Lung (tissue), 11 donors: ENCODE measurements at regions not wholly inside any gene's neighbourhood (a gene's known extent, or its start where the extent isn't known, plus 50 kb on each side); places are given as distances from the start of the nearest gene placed in this dataset.

Source experiments
- ATAC-seq: fragments of 200-7000 bp; cut with Tn5 transposase; one replicate; pipeline ENCODE4 v1.9.1; 2020; ENCODE audit warnings: moderate number of reproducible peaks; ENCODE audit not compliant: insufficient read depth, low FRiP score
- DNase-seq, 3 donors: peaks; one replicate each; pipeline ENCODE4 v3.0.0-alpha.2; 2013 to 2017
- H3K27ac ChIP-seq, 2 donors: one replicate each; pipeline ENCODE4 v1.5.1; 2013; ENCODE audit warnings: mild to moderate bottlenecking in 2 of 2, moderate library complexity in 2 of 2, control low read depth in 1 of 2, inconsistent platforms in 1 of 2, low read depth in 1 of 2, low read length in 1 of 2
- H3K27me3 ChIP-seq, 3 donors: one replicate each; pipeline ENCODE4 v1.5.1; 2013; ENCODE audit warnings: low read length in 2 of 3; ENCODE audit not compliant: control insufficient read depth in 3 of 3, insufficient read depth in 3 of 3
- H3K36me3 ChIP-seq, 4 donors: one replicate each; pipeline ENCODE4 v1.5.1; 2013; ENCODE audit warnings: low read length in 4 of 4, mild to moderate bottlenecking in 1 of 4, moderate library complexity in 1 of 4; ENCODE audit not compliant: control insufficient read depth in 4 of 4, insufficient read depth in 4 of 4
- H3K4me1 ChIP-seq, 5 donors: one replicate each; pipeline ENCODE4 v1.5.1; 2013; ENCODE audit warnings: low read length in 5 of 5, mild to moderate bottlenecking in 2 of 5, moderate library complexity in 1 of 5; ENCODE audit not compliant: control insufficient read depth in 5 of 5, insufficient read depth in 5 of 5
- H3K4me3 ChIP-seq: one replicate; pipeline ENCODE4 v1.5.1; 2013; ENCODE audit warnings: mild to moderate bottlenecking, control low read depth, moderate library complexity
- H3K9ac ChIP-seq, 2 donors: one replicate each; pipeline ENCODE4 v1.5.1; 2013; ENCODE audit warnings: low read length in 2 of 2, control low read depth in 1 of 2; ENCODE audit not compliant: insufficient read depth in 1 of 2
- H3K9me3 ChIP-seq, 4 donors: one replicate each; pipeline ENCODE4 v1.5.1; 2013; ENCODE audit warnings: low read length in 3 of 4, mild to moderate bottlenecking in 1 of 4, moderate library complexity in 1 of 4; ENCODE audit not compliant: control insufficient read depth in 4 of 4, insufficient read depth in 3 of 4
- WGBS, 2 donors: extraction: QIAGEN DNeasy Blood & Tissue Kit; methylation state at CpG; one replicate each; pipeline ENCODE4 v1.1.7; 2013; 5-methylcytosine and 5-hydroxymethylcytosine counted together
- TF ChIP-seq, protein P1 (sequence below): IDR thresholded peaks from 2 replicates; pipeline ENCODE4 v1.5.1; 2012; ENCODE audit warnings: mild to moderate bottlenecking; ENCODE audit errors: control extremely low read depth, extremely low read depth
- donor health status: control.
- donor health status: control.
- donor health status: Bipolar disorder and iron deficiency.
- donor health status: healthy.
- donor health status: DM: yes; HTN: yes; CAD: no.

GRCh38 chr18:71329563-71329962, 1040.7 kb downstream of the SOCS6 start:
- no peak for DNase-seq
- WGBS, 2 donors, result 85 to 86% methylated on average over 2 of the region's 2 CpGs
- Histone ChIP-seq H3K27me3 (no peaks in the 10 kb centered on the region), H3K4me1 (no peaks in the 10 kb centered on the region), H3K27ac (no peak overlapping the region), H3K9me3 (peaks cover 0 to 1% (median 0%) of the 10 kb centered on the region in 4 donors), H3K36me3 (no peaks in the 10 kb centered on the region), H3K9ac (no peak overlapping the region), H3K4me3 (no peak overlapping the region)
- no peak for ATAC-seq
- TF ChIP-seq, protein P1, sequence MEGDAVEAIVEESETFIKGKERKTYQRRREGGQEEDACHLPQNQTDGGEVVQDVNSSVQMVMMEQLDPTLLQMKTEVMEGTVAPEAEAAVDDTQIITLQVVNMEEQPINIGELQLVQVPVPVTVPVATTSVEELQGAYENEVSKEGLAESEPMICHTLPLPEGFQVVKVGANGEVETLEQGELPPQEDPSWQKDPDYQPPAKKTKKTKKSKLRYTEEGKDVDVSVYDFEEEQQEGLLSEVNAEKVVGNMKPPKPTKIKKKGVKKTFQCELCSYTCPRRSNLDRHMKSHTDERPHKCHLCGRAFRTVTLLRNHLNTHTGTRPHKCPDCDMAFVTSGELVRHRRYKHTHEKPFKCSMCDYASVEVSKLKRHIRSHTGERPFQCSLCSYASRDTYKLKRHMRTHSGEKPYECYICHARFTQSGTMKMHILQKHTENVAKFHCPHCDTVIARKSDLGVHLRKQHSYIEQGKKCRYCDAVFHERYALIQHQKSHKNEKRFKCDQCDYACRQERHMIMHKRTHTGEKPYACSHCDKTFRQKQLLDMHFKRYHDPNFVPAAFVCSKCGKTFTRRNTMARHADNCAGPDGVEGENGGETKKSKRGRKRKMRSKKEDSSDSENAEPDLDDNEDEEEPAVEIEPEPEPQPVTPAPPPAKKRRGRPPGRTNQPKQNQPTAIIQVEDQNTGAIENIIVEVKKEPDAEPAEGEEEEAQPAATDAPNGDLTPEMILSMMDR, result no peak

GRCh38 chr18:71329114-71329513, 1040.3 kb downstream of the SOCS6 start:
- Histone ChIP-seq H3K36me3 (no peaks in the 10 kb centered on the region), H3K9me3 (peaks cover 0 to 3% (median 0%) of the 10 kb centered on the region in 4 donors), H3K4me3 (no peak overlapping the region), H3K27ac (no peak overlapping the region), H3K27me3 (no peaks in the 10 kb centered on the region), H3K4me1 (no peaks in the 10 kb centered on the region), H3K9ac (no peak overlapping the region)
- DNase-seq (no peak), ATAC-seq (no peak)
- TF ChIP-seq, protein P1, result no peak
- 95 to 97% methylated on average over 3 of the region's 3 CpGs for WGBS, 2 donors

GRCh38 chr18:71327850-71328249, 1039.0 kb downstream of the SOCS6 start:
- TF ChIP-seq, protein P1, result no peak
- ATAC-seq (no peak), DNase-seq (peak in 2 of 3 donors; percentile 9 to 16)

GRCh38 chr18:71327441-71327840, 1038.6 kb downstream of the SOCS6 start:
- H3K27ac ChIP-seq, result no peak overlapping the region
- DNase-seq (no peak), ATAC-seq (no peak)

More at GRCh38 chr18:71327850-71328249, 1039.0 kb downstream of the SOCS6 start:
- no peak overlapping the region for H3K9ac ChIP-seq
- H3K4me1 ChIP-seq, result peaks cover 0 to 4% (median 0%) of the 10 kb centered on the region in 5 donors
- no peak overlapping the region for H3K27ac ChIP-seq
- WGBS, 2 donors, result 35 to 65% methylated on average over 1 of the region's 1 CpG
- H3K9me3 ChIP-seq, result peaks cover 0 to 3% (median 0%) of the 10 kb centered on the region in 4 donors
- H3K36me3 ChIP-seq, result no peaks in the 10 kb centered on the region
- no peaks in the 10 kb centered on the region for H3K27me3 ChIP-seq
- no peak overlapping the region for H3K4me3 ChIP-seq

More at GRCh38 chr18:71327441-71327840, 1038.6 kb downstream of the SOCS6 start:
- Histone ChIP-seq H3K36me3 (no peaks in the 10 kb centered on the region), H3K9ac (no peak overlapping the region), H3K9me3 (peaks cover 0 to 3% (median 0%) of the 10 kb centered on the region in 4 donors), H3K4me3 (no peak overlapping the region), H3K27me3 (no peaks in the 10 kb centered on the region), H3K4me1 (peaks cover 0 to 5% (median 0%) of the 10 kb centered on the region in 5 donors)
- 62 to 76% methylated on average over 5 of the region's 5 CpGs for WGBS, 2 donors
- TF ChIP-seq, protein P1, result no peak
